ENCODE measurements at regions not wholly inside any gene's neighbourhood (a gene's known extent, or its start where the extent isn't known, plus 50 kb on each side); places are given as distances from the start of the nearest gene placed in this dataset.

- H3K36me3 ChIP-seq (ENCODE audit: insufficient read depth, insufficient read length, low read length): no peaks in the 10 kb centered on the region
- no peak for DNase-seq (ENCODE audit: low read depth, low spot score)
- no peaks in the 10 kb centered on the region for H3K9me3 ChIP-seq (ENCODE audit: insufficient read depth, low read length)
- H3K9ac ChIP-seq (ENCODE audit: insufficient read length, low read depth): no peak overlapping the region
- TF ChIP-seq YY1 (IDR thresholded peaks at IDR 0.05; ENCODE audit: insufficient read depth, insufficient read length) (no peak), SUZ12 (IDR thresholded peaks at IDR 0.05; ENCODE audit: extremely low read depth, insufficient read depth, insufficient read length) (no peak), ZNF274 (IDR thresholded peaks at IDR 0.05; ENCODE audit: low read depth, low read length) (no peak)
- no peak overlapping the region for H3K4me3 ChIP-seq (ENCODE audit: insufficient read length, low read depth)
- H3K4me1 ChIP-seq (ENCODE audit: insufficient read depth, insufficient read length): no peaks in the 10 kb centered on the region
- no peaks in the 10 kb centered on the region for H3K27me3 ChIP-seq (ENCODE audit: insufficient read depth, insufficient read length)
Observed at GRCh38 chr4:123671636-123672404, 275.2 kb downstream of the SPRY1 start.

DNA sequence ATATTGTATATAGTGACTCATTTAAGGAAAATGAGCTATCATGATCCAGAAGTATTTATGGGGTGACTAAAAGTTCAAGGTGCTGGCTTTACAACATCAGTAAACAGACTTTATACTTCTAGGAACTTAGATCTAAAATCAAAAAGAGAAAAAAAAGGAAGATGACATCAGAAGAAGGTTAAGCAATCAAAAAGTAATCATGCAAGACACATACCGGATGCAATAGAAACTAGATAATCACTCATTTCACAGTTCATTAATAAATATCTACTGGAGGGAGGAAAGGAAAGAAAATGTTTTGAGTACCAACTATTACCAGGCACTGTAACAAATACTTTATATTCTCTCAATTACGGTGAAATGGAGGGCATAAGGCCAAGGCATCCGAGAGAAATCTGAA lies 276.4 kb downstream of the SPRY1 start:
- no peaks in the 10 kb centered on the region for H3K4me1 ChIP-seq (ENCODE audit: insufficient read depth, insufficient read length)
- no peaks in the 10 kb centered on the region for H3K27me3 ChIP-seq (ENCODE audit: insufficient read depth, insufficient read length)
- H3K36me3 ChIP-seq (ENCODE audit: insufficient read depth, insufficient read length, low read length): no peaks in the 10 kb centered on the region
- H3K4me3 ChIP-seq (ENCODE audit: insufficient read length, low read depth): no peak overlapping the region
- H3K9me3 ChIP-seq (ENCODE audit: insufficient read depth, low read length): no peaks in the 10 kb centered on the region
- DNase-seq (ENCODE audit: low read depth, low spot score): no peak
- TF ChIP-seq SUZ12 (IDR thresholded peaks at IDR 0.05; ENCODE audit: extremely low read depth, insufficient read depth, insufficient read length) (no peak), YY1 (IDR thresholded peaks at IDR 0.05; ENCODE audit: insufficient read depth, insufficient read length) (no peak), ZNF274 (IDR thresholded peaks at IDR 0.05; ENCODE audit: low read depth, low read length) (no peak)
- no peak overlapping the region for H3K9ac ChIP-seq (ENCODE audit: insufficient read length, low read depth)

DNA sequence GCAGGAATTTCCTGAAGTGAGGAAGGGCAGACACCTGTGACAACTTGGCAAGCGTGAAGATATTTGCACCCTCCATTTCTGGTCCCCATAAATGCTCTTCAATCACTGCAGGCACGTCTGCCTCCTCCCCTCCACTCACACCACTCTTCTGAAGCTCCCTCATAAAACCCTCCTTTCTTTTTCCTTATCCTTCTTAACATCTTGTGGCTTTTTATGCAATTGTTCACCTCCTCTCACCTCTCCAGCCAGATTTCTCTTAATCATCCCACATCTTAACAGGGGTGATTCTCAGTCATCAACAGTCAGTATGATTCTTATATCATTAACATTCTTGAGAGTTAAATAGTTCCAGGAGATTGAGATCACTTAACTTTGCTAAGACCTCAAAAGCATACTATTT lies 277.4 kb downstream of the SPRY1 start:
- no peaks in the 10 kb centered on the region for H3K9me3 ChIP-seq (ENCODE audit: insufficient read depth, low read length)
- no peaks in the 10 kb centered on the region for H3K4me1 ChIP-seq (ENCODE audit: insufficient read depth, insufficient read length)
- no peak for DNase-seq (ENCODE audit: low read depth, low spot score)
- H3K4me3 ChIP-seq (ENCODE audit: insufficient read length, low read depth): no peak overlapping the region
- no peak overlapping the region for H3K9ac ChIP-seq (ENCODE audit: insufficient read length, low read depth)
- H3K27me3 ChIP-seq (ENCODE audit: insufficient read depth, insufficient read length): no peaks in the 10 kb centered on the region
- no peaks in the 10 kb centered on the region for H3K36me3 ChIP-seq (ENCODE audit: insufficient read depth, insufficient read length, low read length)
- TF ChIP-seq YY1 (IDR thresholded peaks at IDR 0.05; ENCODE audit: insufficient read depth, insufficient read length): no peak
- no peak for TF ChIP-seq SUZ12 (IDR thresholded peaks at IDR 0.05; ENCODE audit: extremely low read depth, insufficient read depth, insufficient read length)
- TF ChIP-seq ZNF274 (IDR thresholded peaks at IDR 0.05; ENCODE audit: low read depth, low read length): no peak

DNA sequence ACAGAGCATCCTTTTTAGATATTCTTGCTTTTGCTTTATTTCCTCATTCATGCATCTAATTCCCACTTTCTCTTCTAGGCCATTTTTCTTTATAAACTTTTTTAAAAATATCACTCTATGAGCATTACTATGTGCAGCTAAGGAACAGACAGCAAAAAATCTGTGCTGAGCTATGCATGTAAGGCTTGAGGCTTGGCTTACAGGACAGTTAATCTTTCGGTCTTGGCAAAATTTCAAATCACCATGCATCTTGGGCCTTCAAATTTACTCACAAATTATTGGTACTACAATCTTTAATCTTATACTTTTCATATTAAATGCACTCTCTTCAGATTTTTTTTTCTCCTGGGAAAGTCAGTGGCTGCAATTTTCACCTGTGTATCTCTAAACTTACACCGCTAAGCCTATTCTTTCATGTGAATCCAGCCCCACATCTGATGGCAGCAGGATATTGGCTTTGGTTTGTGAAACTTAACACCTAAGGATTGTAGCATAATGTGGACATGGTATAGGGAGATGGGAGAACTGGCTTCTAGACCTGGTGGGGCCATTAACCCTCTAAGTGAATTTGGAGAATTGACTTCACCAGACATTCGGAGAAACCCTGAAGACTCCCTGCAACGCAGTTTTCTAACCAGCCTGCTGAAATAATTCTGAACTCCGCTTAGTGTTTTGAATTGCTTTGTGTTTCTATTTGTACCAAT lies 278.3 kb downstream of the SPRY1 start:
- DNase-seq (ENCODE audit: low read depth, low spot score): no peak
- TF ChIP-seq ZNF274 (IDR thresholded peaks at IDR 0.05; ENCODE audit: low read depth, low read length): no peak
- TF ChIP-seq YY1 (IDR thresholded peaks at IDR 0.05; ENCODE audit: insufficient read depth, insufficient read length): no peak
- TF ChIP-seq SUZ12 (IDR thresholded peaks at IDR 0.05; ENCODE audit: extremely low read depth, insufficient read depth, insufficient read length): no peak

GRCh38 chr4:123675567-123675966 lies 279.0 kb downstream of the SPRY1 start:
- H3K36me3 ChIP-seq (ENCODE audit: insufficient read depth, insufficient read length, low read length): no peaks in the 10 kb centered on the region
- TF ChIP-seq ZNF274 (IDR thresholded peaks at IDR 0.05; ENCODE audit: low read depth, low read length) (no peak), SUZ12 (IDR thresholded peaks at IDR 0.05; ENCODE audit: extremely low read depth, insufficient read depth, insufficient read length) (no peak), YY1 (IDR thresholded peaks at IDR 0.05; ENCODE audit: insufficient read depth, insufficient read length) (no peak)
- no peak overlapping the region for H3K9ac ChIP-seq (ENCODE audit: insufficient read length, low read depth)
- H3K27me3 ChIP-seq (ENCODE audit: insufficient read depth, insufficient read length): no peaks in the 10 kb centered on the region
- H3K4me1 ChIP-seq (ENCODE audit: insufficient read depth, insufficient read length): no peaks in the 10 kb centered on the region
- H3K4me3 ChIP-seq (ENCODE audit: insufficient read length, low read depth): no peak overlapping the region
- no peak for DNase-seq (ENCODE audit: low read depth, low spot score)
- H3K9me3 ChIP-seq (ENCODE audit: insufficient read depth, low read length): no peaks in the 10 kb centered on the region

More for the DNA sequence above, 278.3 kb downstream of the SPRY1 start:
- Histone ChIP-seq H3K36me3 (ENCODE audit: insufficient read depth, insufficient read length, low read length) (no peaks in the 10 kb centered on the region), H3K9me3 (ENCODE audit: insufficient read depth, low read length) (no peaks in the 10 kb centered on the region), H3K4me1 (ENCODE audit: insufficient read depth, insufficient read length) (no peaks in the 10 kb centered on the region), H3K9ac (ENCODE audit: insufficient read length, low read depth) (no peak overlapping the region), H3K27me3 (ENCODE audit: insufficient read depth, insufficient read length) (no peaks in the 10 kb centered on the region), H3K4me3 (ENCODE audit: insufficient read length, low read depth) (no peak overlapping the region)

GRCh38 chr4:123676071-123676889 lies 279.7 kb downstream of the SPRY1 start:
- Histone ChIP-seq H3K9me3 (ENCODE audit: insufficient read depth, low read length) (no peaks in the 10 kb centered on the region), H3K4me1 (ENCODE audit: insufficient read depth, insufficient read length) (no peaks in the 10 kb centered on the region), H3K9ac (ENCODE audit: insufficient read length, low read depth) (no peak overlapping the region), H3K27me3 (ENCODE audit: insufficient read depth, insufficient read length) (no peaks in the 10 kb centered on the region), H3K4me3 (ENCODE audit: insufficient read length, low read depth) (no peak overlapping the region), H3K36me3 (ENCODE audit: insufficient read depth, insufficient read length, low read length) (no peaks in the 10 kb centered on the region)
- no peak for DNase-seq (ENCODE audit: low read depth, low spot score)
- no peak for TF ChIP-seq YY1 (IDR thresholded peaks at IDR 0.05; ENCODE audit: insufficient read depth, insufficient read length)
- TF ChIP-seq SUZ12 (IDR thresholded peaks at IDR 0.05; ENCODE audit: extremely low read depth, insufficient read depth, insufficient read length): no peak

DNA sequence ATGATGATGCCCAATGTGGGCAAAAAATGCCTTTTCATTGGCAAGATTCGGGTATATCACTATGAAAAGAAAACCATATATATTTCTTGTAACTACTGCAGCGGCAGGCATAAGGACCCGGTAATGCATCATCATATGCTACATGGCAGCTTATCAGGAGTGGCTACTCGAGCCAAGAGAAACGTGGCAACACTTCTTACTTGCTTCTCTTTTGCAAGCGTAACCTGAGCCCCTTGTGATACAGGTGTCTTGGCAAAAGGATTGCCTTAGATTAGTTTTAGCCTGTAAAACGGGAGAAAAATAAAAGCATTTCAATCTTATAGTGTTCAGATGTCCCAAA lies 280.3 kb downstream of the SPRY1 start:
- no peak for DNase-seq (ENCODE audit: low read depth, low spot score)
- no peaks in the 10 kb centered on the region for H3K9me3 ChIP-seq (ENCODE audit: insufficient read depth, low read length)
- no peak overlapping the region for H3K9ac ChIP-seq (ENCODE audit: insufficient read length, low read depth)
- H3K4me1 ChIP-seq (ENCODE audit: insufficient read depth, insufficient read length): no peaks in the 10 kb centered on the region
- no peaks in the 10 kb centered on the region for H3K27me3 ChIP-seq (ENCODE audit: insufficient read depth, insufficient read length)
- H3K36me3 ChIP-seq (ENCODE audit: insufficient read depth, insufficient read length, low read length): no peaks in the 10 kb centered on the region
- H3K4me3 ChIP-seq (ENCODE audit: insufficient read length, low read depth): no peak overlapping the region
- no peak for TF ChIP-seq YY1 (IDR thresholded peaks at IDR 0.05; ENCODE audit: insufficient read depth, insufficient read length)

Measured in NT2/D1 (cell line).